ENCODE measurements at regions not wholly inside any gene's neighbourhood (a gene's known extent, or its start where the extent isn't known, plus 50 kb on each side); places are given as distances from the start of the nearest gene placed in this dataset.

- no peak for DNase-seq (ENCODE audit: low read depth in 2 of 2, low spot score in 1 of 2)
Observed at GRCh38 chr2:23243073-23243659, 141.8 kb upstream of the KLHL29 start.

- no peak for DNase-seq (ENCODE audit: low read depth in 2 of 2, low spot score in 1 of 2)
Observed at GRCh38 chr2:23244617-23245016, 140.4 kb upstream of the KLHL29 start.

GRCh38 chr2:23246992-23247683 is 137.8 kb upstream of the KLHL29 start:
- DNase-seq (ENCODE audit: low read depth in 2 of 2, low spot score in 1 of 2), result no peak

- no peak for DNase-seq (ENCODE audit: low read depth in 2 of 2, low spot score in 1 of 2)
Observed at GRCh38 chr2:23248667-23249066, 136.3 kb upstream of the KLHL29 start.

- no peak for DNase-seq (ENCODE audit: low read depth in 2 of 2, low spot score in 1 of 2)
Observed at GRCh38 chr2:23249348-23249747, 135.6 kb upstream of the KLHL29 start.

- no peak for DNase-seq (ENCODE audit: low read depth in 2 of 2, low spot score in 1 of 2)
Observed at GRCh38 chr2:23250371-23250770, 134.6 kb upstream of the KLHL29 start.

- DNase-seq (ENCODE audit: low read depth in 2 of 2, low spot score in 1 of 2), result no peak
Observed at GRCh38 chr2:23256643-23257042, 128.3 kb upstream of the KLHL29 start.

GRCh38 chr2:23260621-23261020 is 124.4 kb upstream of the KLHL29 start:
- no peak for DNase-seq (ENCODE audit: low read depth in 2 of 2, low spot score in 1 of 2)

GRCh38 chr2:23268467-23269263 is 116.3 kb upstream of the KLHL29 start:
- DNase-seq (ENCODE audit: low read depth in 2 of 2, low spot score in 1 of 2), result no peak

- no peak for DNase-seq (ENCODE audit: low read depth in 2 of 2, low spot score in 1 of 2)
Observed at GRCh38 chr2:23269747-23270146, 115.2 kb upstream of the KLHL29 start.

- no peak for DNase-seq (ENCODE audit: low read depth in 2 of 2, low spot score in 1 of 2)
Observed at GRCh38 chr2:23270810-23271209, 114.2 kb upstream of the KLHL29 start.

- DNase-seq (ENCODE audit: low read depth in 2 of 2, low spot score in 1 of 2), result no peak
Observed at GRCh38 chr2:23271230-23271629, 113.7 kb upstream of the KLHL29 start.

GRCh38 chr2:23273786-23274185 is 111.2 kb upstream of the KLHL29 start:
- DNase-seq (ENCODE audit: low read depth in 2 of 2, low spot score in 1 of 2), result no peak

- DNase-seq (ENCODE audit: low read depth in 2 of 2, low spot score in 1 of 2), result no peak
Observed at GRCh38 chr2:23280401-23280800, 104.6 kb upstream of the KLHL29 start.

GRCh38 chr2:23283653-23284052 is 101.3 kb upstream of the KLHL29 start:
- DNase-seq (ENCODE audit: low read depth in 2 of 2, low spot score in 1 of 2), result no peak

GRCh38 chr2:23285091-23285800 is 99.7 kb upstream of the KLHL29 start:
- DNase-seq (ENCODE audit: low read depth in 2 of 2, low spot score in 1 of 2), result no peak

GRCh38 chr2:23286031-23286757 is 98.8 kb upstream of the KLHL29 start:
- DNase-seq (ENCODE audit: low read depth in 2 of 2, low spot score in 1 of 2), result no peak

- no peak for DNase-seq (ENCODE audit: low read depth in 2 of 2, low spot score in 1 of 2)
Observed at GRCh38 chr2:23286758-23287704, 97.9 kb upstream of the KLHL29 start.

GRCh38 chr2:23289671-23290070 is 95.3 kb upstream of the KLHL29 start:
- DNase-seq (ENCODE audit: low read depth in 2 of 2, low spot score in 1 of 2), result no peak

- no peak for DNase-seq (ENCODE audit: low read depth in 2 of 2, low spot score in 1 of 2)
Observed at GRCh38 chr2:23291239-23291638, 93.7 kb upstream of the KLHL29 start.
